HG03159 (cell line): ENCODE measurements at regions not wholly inside any gene's neighbourhood (a gene's known extent, or its start where the extent isn't known, plus 50 kb on each side); places are given as distances from the start of the nearest gene placed in this dataset.

ENCODE experiments used
- ATAC-seq: cut with Tn5 transposase; IDR thresholded peaks from one replicate; pipeline ENCODE4 v1.9.1; 2021; ENCODE audit warnings: mild to moderate bottlenecking, moderate library complexity; ENCODE audit not compliant: unreplicated experiment

DNA sequence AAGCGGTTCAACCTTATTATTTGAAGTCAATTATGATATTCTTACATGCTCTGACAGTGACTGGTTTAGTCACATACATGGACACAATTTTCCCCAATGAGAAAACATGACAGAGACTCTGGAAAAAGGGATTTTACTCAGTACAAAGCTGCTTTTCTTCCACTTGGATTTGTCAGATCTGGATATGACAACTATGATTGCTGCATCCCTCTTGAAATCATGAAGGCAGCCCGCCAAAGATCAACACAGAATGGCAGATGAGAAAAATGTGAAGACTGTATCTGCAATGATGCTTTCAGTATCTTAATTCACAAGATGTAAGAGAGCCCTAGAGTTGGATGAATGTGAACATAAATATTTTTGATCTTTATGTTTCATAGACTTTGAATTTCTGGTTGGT is 439.6 kb downstream of the CDH8 start:
- no peak for ATAC-seq

DNA sequence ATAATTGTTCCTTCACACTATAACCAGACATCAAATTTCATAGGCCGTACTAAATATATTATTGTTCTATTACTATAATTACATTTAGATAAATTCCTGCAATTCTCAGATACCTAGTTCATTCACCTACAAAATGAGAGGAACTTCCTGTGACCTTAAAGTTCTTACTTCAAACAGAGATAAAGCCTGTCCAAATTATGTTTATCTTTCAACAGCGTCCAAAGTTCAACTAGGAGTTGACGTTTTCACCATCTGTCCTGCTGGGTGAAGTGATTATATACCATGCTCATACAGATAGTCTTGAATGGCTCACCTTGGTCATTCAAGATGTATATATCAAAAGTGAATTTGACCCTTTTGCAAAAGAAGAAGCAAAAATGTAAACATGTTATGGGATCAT is 440.6 kb downstream of the CDH8 start:
- ATAC-seq, result no peak

DNA sequence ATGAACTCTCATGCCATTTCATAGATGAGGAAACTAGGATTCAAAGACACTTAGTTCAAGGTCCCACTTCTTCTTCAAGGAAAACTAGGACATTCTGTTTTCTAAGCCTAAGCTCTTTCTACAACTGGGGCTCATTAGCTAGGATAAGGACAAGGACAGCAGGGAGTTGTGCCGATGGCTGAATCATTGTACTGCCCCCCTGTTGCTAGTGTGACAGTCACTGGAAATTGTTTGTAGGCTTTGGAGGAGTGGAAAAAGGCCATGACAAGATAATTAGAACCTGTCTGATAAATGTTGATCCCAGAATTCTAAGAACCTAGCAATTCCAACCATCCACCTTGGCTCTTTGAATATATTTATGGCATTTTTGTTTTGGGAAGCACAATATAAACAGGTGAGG is 445.7 kb downstream of the CDH8 start:
- ATAC-seq, result no peak

DNA sequence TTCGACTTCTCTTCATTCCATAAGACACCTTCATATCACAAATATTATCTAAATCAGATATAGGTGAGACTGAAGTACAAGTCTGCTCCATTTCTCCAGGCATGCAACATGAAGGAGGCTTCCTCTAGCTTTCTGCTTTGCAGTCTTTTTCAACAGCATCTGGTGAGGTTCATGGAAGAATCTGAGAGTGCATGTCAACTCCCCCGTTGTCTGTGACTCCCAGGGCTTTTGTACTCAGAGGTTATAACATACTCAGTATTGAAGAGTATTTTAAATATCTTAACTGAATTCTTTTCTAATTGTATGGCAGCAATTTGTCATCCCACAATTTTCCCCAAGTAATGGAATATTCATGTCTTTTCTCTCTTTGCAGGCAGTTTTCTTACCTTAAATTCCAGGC is 448.7 kb downstream of the CDH8 start:
- no peak for ATAC-seq

DNA sequence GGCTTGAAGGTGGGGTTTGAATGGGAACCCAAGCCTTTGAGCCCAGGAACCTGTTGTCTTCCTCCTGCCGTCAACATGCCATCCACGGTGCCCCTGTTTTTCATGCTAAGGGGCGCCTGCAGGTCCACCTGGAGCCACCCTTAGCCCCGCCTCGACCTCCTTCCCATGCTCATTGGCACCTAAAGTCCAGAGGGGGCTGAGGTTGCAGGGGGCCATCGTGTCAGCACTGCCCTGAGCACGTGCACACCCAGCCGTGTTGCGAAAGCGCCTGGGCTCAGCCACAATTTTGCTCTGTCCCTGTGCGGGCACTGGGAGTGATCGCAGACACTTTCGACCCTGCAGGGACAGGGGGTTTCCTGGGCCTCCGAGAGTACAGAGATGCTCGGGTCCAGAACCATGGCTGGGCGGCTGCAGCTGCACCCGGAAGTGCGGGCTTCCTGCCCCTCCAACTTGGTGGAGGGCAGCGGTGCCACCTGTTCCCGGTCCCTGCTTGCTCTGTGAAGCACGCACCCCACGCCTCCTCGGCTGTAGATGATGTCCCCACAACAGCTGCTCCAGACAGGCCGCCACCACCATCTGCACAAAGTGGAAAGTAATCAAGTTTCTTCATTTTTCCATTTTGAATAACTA is 454.7 kb downstream of the CDH8 start:
- ATAC-seq, result no peak

DNA sequence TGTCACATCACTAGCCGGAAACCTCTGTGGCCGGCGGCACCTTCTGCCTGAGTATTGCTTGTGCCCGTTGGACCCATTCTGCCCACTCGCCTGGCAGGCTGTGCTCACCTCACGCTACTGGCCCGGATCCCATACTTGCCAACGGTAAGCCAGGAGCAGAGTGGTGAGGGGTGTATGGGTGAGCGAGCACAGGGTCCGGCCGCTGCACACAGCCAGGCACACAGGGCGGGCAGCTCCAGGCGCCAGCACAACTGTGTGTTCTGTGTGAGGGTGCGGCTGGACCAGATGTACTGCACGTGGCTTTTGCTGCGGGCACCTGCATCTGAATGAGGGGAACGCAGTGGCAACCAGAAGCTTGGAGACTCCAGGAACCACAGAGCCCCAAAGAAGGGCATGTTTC is 455.7 kb downstream of the CDH8 start:
- no peak for ATAC-seq

DNA sequence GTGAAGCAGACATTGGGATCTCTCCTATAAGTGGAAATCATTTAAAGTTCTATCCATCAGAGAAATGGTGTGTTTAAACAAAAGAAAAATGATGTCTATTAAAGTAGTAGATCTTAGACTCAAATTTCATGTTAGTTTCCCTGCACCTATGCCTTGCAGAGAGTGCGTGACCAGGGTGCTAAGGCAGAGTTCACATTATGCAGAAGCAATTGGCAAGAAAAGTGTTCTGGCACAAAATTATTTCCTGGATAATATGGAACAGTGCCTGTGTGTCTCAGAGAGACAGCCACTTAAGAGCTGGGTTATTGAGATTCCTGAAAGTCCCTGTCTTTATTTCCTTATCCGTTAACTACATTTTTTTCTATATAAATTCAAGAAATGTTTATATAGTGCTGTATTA is 457.0 kb downstream of the CDH8 start:
- no peak for ATAC-seq

DNA sequence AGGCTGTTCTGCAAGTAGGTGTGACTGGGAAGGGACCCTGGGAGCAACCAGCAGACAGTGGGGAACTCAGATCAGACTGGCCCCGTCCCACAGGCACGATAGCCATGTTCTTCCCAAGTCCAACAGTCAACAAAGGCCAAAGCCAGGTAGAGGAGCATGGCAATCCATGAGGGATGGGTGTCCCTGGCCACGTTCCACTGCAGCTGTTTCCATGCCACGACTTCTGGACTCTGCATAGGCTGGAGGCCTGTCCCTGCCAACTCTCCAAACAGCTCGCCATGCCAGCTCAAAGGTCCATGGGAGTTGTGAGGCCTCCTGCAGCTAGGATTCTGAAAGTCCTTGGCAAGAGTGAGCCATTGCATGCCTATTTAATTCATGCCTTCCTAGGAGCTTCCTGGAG is 459.8 kb downstream of the CDH8 start:
- ATAC-seq, result no peak

DNA sequence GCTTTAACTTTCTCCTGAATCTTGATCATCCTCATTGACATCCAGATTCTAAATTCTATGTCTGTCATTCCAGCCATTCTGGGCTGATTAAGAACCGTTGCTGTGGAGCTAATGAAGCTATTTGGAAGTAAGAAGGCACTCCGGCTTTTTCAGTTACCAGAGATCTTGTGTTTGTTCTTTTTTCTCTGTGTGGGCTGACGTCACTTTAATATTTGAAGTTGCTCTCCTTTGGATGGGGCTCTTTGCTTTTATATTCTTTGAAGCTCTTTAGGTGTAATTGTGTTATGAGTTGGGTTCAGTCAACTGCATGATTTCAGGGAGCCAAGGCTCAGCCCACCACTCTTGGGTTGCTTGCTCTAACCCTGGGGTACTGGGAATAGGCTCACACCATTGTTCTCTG is 460.6 kb downstream of the CDH8 start:
- ATAC-seq, result no peak

DNA sequence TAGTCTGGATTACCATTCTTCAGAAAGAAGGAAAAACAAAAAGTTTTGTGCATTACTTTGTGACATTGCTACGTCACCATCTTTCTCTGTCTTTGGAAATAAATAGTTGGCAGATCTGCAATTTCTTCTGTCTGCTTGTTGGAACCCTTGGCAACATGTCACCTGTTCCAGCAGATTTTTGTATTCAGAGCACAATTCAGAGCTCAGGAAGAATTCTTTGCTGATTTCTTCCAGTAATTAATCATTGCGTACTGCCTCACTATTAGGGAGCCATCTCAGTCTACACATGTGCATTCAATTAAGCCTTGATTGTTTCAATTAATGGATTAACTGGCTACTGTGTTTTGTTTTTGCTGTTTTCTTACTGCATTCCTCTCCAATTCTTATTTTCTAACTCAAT is 467.2 kb downstream of the CDH8 start:
- ATAC-seq, result no peak

DNA sequence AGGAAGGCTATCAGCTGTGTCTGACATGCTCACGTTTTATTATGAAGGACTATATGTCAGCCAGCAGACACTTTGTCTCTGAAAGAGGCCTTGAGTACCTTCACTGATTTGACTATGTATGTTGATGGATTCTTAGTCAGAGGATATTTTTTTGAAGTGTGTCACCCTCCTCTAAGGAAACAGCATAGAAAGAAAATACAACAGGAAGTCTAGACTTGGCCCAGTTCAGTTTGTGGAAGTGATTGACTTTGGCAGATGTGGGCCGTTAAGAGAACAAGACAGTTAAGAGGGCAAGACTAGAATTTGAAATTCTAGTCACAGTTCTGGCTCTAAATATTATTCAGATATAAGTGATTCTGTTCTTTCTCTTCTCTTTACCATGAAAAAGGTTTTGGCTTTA is 471.5 kb downstream of the CDH8 start:
- no peak for ATAC-seq

DNA sequence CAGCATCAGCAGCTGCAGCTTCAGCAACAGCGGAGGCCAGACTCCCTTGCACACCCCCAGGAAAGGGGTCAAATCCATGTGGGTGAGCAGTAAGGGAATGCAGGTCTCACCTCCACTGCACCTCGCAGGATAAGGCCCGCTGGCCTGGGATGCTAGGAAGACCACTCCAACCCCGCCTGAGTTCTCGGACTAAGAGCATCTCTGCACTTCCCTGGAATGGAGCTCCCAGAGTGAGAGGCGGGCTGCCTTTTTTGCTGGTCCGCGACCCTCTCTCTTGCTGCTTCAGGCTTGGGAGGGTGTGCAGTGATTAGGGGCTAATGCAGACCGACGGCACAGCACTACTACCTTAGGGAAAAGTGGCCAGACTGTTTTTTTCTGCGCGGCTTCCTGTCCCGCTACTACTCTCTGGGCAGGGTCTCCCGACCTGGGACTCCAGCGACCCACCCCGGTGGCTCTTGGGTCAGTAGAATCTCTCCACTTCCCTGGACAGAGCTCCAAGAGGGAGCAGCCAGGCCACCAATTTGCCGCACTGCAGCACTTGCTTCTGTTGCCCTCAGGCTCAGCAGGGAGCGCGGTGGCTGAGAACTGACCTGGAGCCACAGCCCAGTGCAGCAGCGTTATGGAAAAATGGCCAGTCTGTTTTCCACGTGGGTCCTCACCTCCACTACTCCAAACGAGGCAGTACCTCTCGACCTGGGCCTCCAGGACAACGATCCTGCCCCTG is 480.4 kb downstream of the CDH8 start:
- ATAC-seq, result no peak

DNA sequence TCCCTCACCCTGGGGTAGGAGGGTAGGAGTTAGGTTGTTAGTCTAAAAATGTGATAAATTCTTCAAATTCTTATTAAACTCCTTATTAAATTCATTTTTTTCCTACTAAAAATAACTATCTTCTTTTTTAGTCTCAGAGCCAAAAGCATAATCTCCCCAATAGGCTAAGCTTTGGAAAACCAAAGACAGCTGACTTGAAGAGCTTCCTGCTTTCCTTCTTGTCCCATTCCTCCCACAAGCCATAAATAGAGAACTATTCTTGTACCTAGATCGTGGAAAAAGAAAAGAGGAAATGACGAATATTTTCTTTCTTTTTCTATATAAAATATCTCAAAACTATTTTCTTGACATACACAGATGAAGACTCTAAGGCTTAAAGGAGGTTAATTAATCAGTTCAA is 486.9 kb downstream of the CDH8 start:
- ATAC-seq, result no peak

DNA sequence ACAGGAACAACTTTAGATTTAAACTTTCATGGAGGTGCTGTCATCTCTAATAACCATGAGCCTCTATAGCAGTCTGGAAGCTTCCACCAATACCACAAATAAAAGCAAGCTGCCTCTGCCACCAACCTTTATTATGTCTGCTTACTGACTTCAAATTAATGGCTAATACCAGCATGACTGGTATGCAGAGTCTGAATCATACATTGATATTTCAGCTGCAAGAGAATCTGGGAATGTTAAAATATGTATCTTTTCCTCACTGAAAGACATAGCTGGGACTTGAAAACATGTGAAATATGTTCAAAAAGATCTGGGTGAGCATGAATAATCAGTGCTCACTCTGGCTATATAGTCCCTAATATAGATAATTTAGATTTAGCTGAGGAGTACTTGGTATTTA is 488.6 kb downstream of the CDH8 start:
- no peak for ATAC-seq

DNA sequence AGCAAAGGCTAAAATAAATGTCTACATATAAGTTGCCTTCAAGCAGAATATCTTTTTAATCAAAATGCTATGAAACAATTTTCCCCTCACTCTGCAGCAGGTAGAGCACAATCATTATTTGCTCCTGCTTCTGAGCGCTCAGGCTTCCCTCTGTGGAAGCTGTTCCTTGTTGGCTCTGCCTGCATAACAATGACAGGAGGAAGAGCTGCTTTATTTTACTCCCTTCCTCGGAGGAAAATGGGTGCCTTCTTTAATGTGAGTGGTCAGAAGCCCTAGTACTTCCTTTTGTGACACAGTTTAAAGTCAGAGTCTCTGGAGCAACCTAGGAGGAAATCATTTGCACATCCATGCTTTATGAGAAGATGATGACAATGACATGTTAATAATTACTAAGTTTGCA is 492.1 kb downstream of the CDH8 start:
- ATAC-seq, result no peak

DNA sequence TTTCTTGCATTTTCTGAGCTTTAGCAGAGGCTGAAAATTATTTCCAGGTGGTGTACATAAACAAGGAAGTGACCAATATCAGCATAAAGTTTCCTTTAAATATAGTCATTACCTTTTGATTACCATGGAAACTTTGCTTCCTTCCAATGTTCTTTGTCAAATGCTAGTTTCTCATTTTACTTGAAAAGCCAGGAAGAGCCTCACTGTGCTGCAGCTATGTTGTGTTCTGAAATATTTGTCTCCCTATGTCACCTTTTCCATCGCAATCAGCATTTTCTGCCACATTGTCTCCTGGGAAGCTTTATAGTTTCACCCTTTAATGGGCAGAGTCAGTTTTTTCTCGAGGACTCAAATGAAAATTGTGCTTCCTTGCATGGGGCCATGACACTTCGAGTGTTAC is 496.0 kb downstream of the CDH8 start:
- ATAC-seq, result no peak

DNA sequence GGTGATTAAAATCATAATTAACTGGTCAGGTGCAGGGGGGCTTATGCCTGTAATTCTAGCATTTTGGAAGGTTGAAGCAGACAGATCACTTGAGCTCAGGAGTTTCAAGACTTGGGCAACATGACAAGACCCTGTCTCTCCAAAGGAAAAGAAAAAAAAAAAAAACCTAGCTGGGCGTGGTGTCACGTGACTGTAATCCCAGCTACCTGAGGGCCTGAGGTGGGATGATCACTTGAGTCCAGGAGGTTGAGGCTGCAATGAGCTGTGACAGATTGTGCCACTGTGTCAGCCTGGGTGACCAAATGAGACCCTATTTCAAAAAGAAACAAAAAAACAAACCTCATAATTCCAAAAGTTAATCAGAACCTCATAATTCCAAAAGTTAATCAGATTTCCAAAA is 505.5 kb downstream of the CDH8 start:
- ATAC-seq, result no peak

DNA sequence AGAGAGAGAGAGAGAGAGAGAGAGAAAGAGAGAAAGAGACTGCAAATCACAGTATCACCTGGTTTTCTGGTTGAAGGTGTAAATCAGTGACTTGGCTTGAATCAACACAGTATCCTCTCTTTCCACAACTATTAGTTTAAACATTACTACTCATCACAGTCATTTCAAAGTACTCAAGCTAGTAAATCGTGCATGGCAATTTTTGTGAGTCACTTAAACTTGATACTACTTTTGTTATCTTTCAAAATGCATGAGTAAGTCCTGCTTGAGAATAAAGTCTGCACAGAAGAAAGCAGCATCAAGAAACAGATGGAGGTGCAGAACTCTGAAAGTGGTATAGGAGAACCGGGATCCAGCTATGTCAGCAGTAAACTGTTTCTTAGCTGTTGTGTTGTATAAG is 535.4 kb downstream of the CDH8 start:
- ATAC-seq, result no peak

DNA sequence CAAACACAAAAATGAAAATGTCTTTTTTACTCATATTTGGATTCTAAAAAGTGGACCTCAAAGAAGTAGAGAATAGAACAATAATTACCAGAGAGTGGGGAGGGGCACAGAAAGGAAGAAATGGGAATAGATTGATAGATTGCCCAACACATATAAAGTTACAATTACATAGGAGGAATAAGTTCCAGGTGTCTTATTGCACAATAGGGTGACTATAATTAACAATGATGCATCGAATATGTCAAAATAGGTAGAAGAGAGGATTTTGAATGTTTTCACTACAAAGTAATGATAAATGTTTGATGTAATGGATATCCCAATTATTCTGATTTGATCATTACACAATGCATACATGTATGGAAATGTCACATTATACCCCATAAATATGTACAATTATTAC is 556.0 kb downstream of the CDH8 start:
- ATAC-seq, result no peak

DNA sequence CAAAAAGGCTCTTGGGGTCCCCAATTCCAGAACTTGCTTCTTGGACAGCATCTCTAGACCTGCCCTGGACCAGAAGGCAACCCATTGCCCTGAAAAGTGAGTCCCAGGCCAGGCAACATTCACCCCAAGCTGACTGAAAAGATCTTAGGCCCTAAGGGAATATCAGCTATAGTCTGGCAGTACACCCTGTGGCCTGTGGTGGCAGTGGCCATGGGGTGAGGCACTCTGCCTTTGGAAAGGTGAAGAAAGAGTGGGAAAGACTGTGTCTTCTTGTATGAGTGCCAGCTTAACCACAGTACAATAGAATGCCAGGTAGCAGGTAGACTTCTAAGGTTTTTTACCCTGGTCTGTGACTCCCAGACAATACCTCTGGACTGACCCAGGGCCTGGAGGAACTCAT is 564.5 kb downstream of the CDH8 start:
- ATAC-seq, result no peak

DNA sequence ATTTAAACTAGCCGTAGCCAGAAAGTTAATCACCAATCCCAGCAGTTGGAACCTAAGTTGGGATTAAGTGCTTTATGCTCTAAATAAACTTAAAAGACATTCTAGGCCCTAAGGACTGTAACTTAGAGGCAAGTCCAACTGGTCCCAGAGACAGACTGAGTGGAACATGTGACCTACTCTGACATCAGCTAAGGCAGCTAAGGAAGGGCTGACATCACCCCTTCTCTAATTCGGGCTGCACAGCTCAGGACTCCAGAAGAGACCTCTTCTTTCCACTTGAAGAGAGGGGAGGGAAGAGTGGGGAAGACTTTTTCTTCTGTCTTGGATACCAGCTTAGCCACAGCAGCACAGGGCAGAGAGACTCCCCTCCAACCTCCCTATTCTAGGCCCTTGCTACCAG is 565.2 kb downstream of the CDH8 start:
- ATAC-seq, result no peak

DNA sequence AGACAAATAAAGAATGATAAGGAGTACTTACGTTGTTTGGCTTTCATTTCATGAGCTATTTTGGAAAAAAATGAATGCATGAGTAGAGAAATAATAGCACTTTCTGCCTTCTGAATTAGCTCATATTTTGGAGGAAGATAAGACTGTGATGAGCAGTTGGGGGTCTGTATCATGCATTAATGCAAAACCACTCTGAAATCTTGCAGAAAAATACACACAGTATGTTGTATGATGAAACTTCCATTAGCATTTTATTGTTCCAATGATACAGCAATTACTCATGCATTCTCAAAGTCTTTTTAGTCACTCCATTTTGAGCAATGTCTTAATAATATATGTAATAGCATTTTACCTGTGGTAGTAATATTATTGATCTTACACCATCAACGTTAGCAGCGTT is 571.0 kb downstream of the CDH8 start:
- no peak for ATAC-seq

DNA sequence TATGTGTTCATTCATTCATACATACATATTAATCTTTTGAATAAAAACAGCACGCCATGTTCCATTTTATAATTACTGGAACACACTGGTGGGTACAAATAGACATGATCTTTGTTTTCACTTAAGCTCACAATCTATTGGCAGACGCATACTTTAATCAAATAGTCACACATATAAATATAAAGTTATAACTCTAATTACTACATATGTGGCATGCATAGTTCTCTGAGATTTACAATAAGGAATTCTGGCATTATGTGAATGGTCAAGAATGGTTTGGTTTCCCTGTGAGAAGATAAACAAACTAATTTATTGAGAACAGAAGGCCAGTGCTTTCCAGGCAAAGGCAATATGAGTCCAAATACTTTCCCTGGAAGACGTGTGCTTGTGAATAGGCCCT is 576.2 kb downstream of the CDH8 start:
- no peak for ATAC-seq
